Lower leg skin (tissue), 3 donors: ENCODE measurements at regions not wholly inside any gene's neighbourhood (a gene's known extent, or its start where the extent isn't known, plus 50 kb on each side); places are given as distances from the start of the nearest gene placed in this dataset.

ENCODE experiments used
- CTCF ChIP-seq, 3 donors: fragments of 450-650 bp; IDR thresholded peaks; one replicate each; pipeline ENCODE4 v1.5.1; 2016; ENCODE audit warnings: antibody characterized with exemption in 3 of 3, mild to moderate bottlenecking in 3 of 3, moderate library complexity in 2 of 3
- POLR2A ChIP-seq, 2 donors: fragments of 450-650 bp; IDR thresholded peaks; one replicate each; pipeline ENCODE4 v1.6.1; 2016 to 2017; ENCODE audit warnings: antibody characterized with exemption in 2 of 2, mild to moderate bottlenecking in 1 of 2, moderate library complexity in 1 of 2

- TF ChIP-seq CTCF (IDR thresholded peaks at IDR 0.05) = no peak
- no peak for TF ChIP-seq POLR2A (IDR thresholded peaks at IDR 0.05)
These were observed 295.3 kb downstream of the UQCRFS1 start for GRCh38 chr19:28917621-28918020.
